ENCODE measurements at regions not wholly inside any gene's neighbourhood (a gene's known extent, or its start where the extent isn't known, plus 50 kb on each side); places are given as distances from the start of the nearest gene placed in this dataset.
"Not testable (repeated sequence)": the region's sequence is repeated elsewhere in the genome, so short reads cannot be mapped to it uniquely, and the experiment has no call there.

GRCh38 chr13:76268307-76268706 is 617.9 kb downstream of the KCTD12 start:
- TF ChIP-seq CTCF, POLR2A, EP300 (IDR thresholded peaks at IDR 0.05): not testable (repeated sequence)

All from ovary (tissue), 3 donors.